H1 (cell line): ENCODE measurements at regions not wholly inside any gene's neighbourhood (a gene's known extent, or its start where the extent isn't known, plus 50 kb on each side); places are given as distances from the start of the nearest gene placed in this dataset.

Source experiments
- CTCF ChIA-PET: fragments of 300-600 bp; sonication (Branson Sonifier 250); formaldehyde crosslinking; loops from one replicate; lab custom pipeline; 2021; ENCODE audit not compliant: partially characterized antibody; lab: Charles Lee
- POLR2A ChIA-PET: fragments of 300-600 bp; sonication (Branson Sonifier 250); formaldehyde crosslinking; loops from one replicate; lab custom pipeline; 2021; ENCODE audit warnings: inconsistent platforms; ENCODE audit not compliant: partially characterized antibody; lab: Charles Lee
- DNase-seq, 2 experiments: peaks; one replicate each; pipeline versions ENCODE4 v3.0.0 to v3.0.0-alpha.2; 2010 to 2022; ENCODE audit warnings: low spot score in 2 of 2, low read depth in 1 of 2, mixed read lengths in 1 of 2
- FAIRE-seq: peaks from 2 replicates; lab custom pipeline; 2011; peaks lifted over from hg19 to GRCh38; lab: Jason Lieb, UNC
- H2AFZ ChIP-seq: 2 replicates; pipeline ENCODE4 v1.8.1; 2012; ENCODE audit warnings: low read length, inconsistent platforms
- H2AK5ac ChIP-seq: 2 replicates; pipeline ENCODE4 v1.6.1; 2013; ENCODE audit warnings: low read depth, low read length
- H2BK120ac ChIP-seq: replicated peaks from 2 replicates; pipeline ENCODE3; 2013; ENCODE audit warnings: low read depth, low read length, inconsistent platforms
- H2BK12ac ChIP-seq: 2 replicates; pipeline ENCODE4 v1.6.1; 2013; ENCODE audit warnings: low read depth, low read length
- H2BK15ac ChIP-seq: 2 replicates; pipeline ENCODE4 v1.6.1; 2013; ENCODE audit warnings: low read length
- H2BK20ac ChIP-seq: 2 replicates; pipeline ENCODE4 v1.6.1; 2013; ENCODE audit warnings: low read length
- H2BK5ac ChIP-seq: 2 replicates; pipeline ENCODE4 v1.6.1; 2013; ENCODE audit warnings: low read depth, low read length
- H3K14ac ChIP-seq: 2 replicates; pipeline ENCODE4 v1.6.1; 2013; ENCODE audit warnings: inconsistent platforms; ENCODE audit not compliant: insufficient read length
- H3K18ac ChIP-seq: 2 replicates; pipeline ENCODE4 v1.6.1; 2013; ENCODE audit warnings: low read length; ENCODE audit errors: extremely low read depth
- H3K23ac ChIP-seq: 2 replicates; pipeline ENCODE4 v1.6.1; 2013; ENCODE audit warnings: inconsistent platforms; ENCODE audit not compliant: insufficient read length
- H3K23me2 ChIP-seq: 2 replicates; pipeline ENCODE4 v1.6.1; 2013; ENCODE audit warnings: low read depth, low read length
- H3K27ac ChIP-seq: 2 replicates; pipeline ENCODE4 v1.6.1; 2011; ENCODE audit warnings: low read depth, low read length, inconsistent platforms
- H3K27me3 ChIP-seq, 4 experiments: replicated peaks in 1 of 4; 1 replicate in 1 of 4; 2 replicates in 3 of 4; pipeline versions ENCODE4 v1.6.1 to v1.8.1; 2011 to 2013; ENCODE audit warnings: low read length in 3 of 4, mild to moderate bottlenecking in 3 of 4, inconsistent platforms in 2 of 4, mixed read lengths in 2 of 4, moderate library complexity in 1 of 4; ENCODE audit not compliant: control insufficient read depth in 3 of 4, insufficient read depth in 3 of 4; ENCODE audit errors: extremely low read depth in 1 of 4
- H3K36me3 ChIP-seq, 4 experiments: 2 replicates each; pipeline versions ENCODE4 v1.6.1 to v1.8.1; 2011 to 2013; ENCODE audit warnings: mild to moderate bottlenecking in 4 of 4, low read length in 3 of 4, moderate library complexity in 2 of 4, control low read depth in 1 of 4, inconsistent platforms in 1 of 4; ENCODE audit not compliant: insufficient read depth in 4 of 4, control insufficient read depth in 2 of 4
- H3K4ac ChIP-seq: replicated peaks from 2 replicates; pipeline ENCODE3; 2013; ENCODE audit warnings: low read length, low read depth, mixed read lengths, inconsistent platforms; ENCODE audit not compliant: insufficient read length
- H3K4me1 ChIP-seq, 4 experiments: replicated peaks in 1 of 4; 1 replicate in 1 of 4; 2 replicates in 3 of 4; pipeline versions ENCODE4 v1.6.1 to v1.8.1; 2011 to 2013; ENCODE audit warnings: low read length in 3 of 4, inconsistent platforms in 2 of 4, mixed read lengths in 1 of 4; ENCODE audit not compliant: insufficient read depth in 4 of 4, control insufficient read depth in 3 of 4
- H3K4me2 ChIP-seq, 2 experiments: 2 replicates each; pipeline versions ENCODE4 v1.6.1 to v1.8.1; 2011 to 2013; ENCODE audit warnings: low read depth in 2 of 2, low read length in 2 of 2, control low read depth in 1 of 2, inconsistent platforms in 1 of 2, mild to moderate bottlenecking in 1 of 2; ENCODE audit not compliant: insufficient read depth in 1 of 2
- H3K4me3 ChIP-seq, 4 experiments: fragments of 200-600, 300-600 bp in 1 of 4; sonication (generic), shearing (Covaris generic), sonication (Bioruptor Twin) in 1 of 4; 2 replicates each; pipeline versions ENCODE4 v1.5.1 to v1.8.1; 2011 to 2016; ENCODE audit warnings: low read length in 4 of 4, low read depth in 3 of 4, control low read depth in 2 of 4, inconsistent platforms in 2 of 4, mild to moderate bottlenecking in 2 of 4, mixed read lengths in 1 of 4, moderate library complexity in 1 of 4; ENCODE audit not compliant: insufficient read depth in 2 of 4; ENCODE audit errors: extremely low read depth in 1 of 4
- H3K56ac ChIP-seq: replicated peaks from 2 replicates; pipeline ENCODE3; 2013; ENCODE audit warnings: low read depth, mild to moderate bottlenecking, mixed read lengths, low read length, inconsistent platforms; ENCODE audit not compliant: insufficient read length
- H3K79me1 ChIP-seq: 2 replicates; pipeline ENCODE4 v1.6.1; 2013; ENCODE audit warnings: low read depth, low read length, control low read depth
- H3K79me2 ChIP-seq, 2 experiments: 2 replicates each; pipeline versions ENCODE4 v1.6.1 to v1.8.1; 2012 to 2013; ENCODE audit warnings: low read length in 2 of 2, mild to moderate bottlenecking in 2 of 2, inconsistent platforms in 1 of 2; ENCODE audit not compliant: insufficient read depth in 2 of 2, control insufficient read depth in 1 of 2
- H3K9ac ChIP-seq, 4 experiments: replicated peaks in 1 of 4; 1 replicate in 1 of 4; 2 replicates in 3 of 4; pipeline versions ENCODE4 v1.6.1 to v1.8.1; 2011 to 2013; ENCODE audit warnings: low read depth in 3 of 4, low read length in 3 of 4, control low read depth in 2 of 4, mild to moderate bottlenecking in 2 of 4, moderate library complexity in 2 of 4, inconsistent platforms in 1 of 4; ENCODE audit errors: extremely low read depth in 1 of 4
- H3K9me3 ChIP-seq, 2 experiments: 2 replicates each; pipeline versions ENCODE4 v1.6.1 to v1.8.1; 2012 to 2013; ENCODE audit warnings: mild to moderate bottlenecking in 2 of 2, moderate library complexity in 2 of 2, control low read depth in 1 of 2, inconsistent platforms in 1 of 2, low read depth in 1 of 2, low read length in 1 of 2, mixed read lengths in 1 of 2; ENCODE audit not compliant: insufficient read depth in 2 of 2
- H4K20me1 ChIP-seq, 2 experiments: replicated peaks in 1 of 2; 2 replicates each; pipeline versions ENCODE3 to v1.8.1; 2011 to 2013; ENCODE audit warnings: inconsistent platforms in 2 of 2, low read length in 2 of 2, mild to moderate bottlenecking in 1 of 2; ENCODE audit not compliant: insufficient read depth in 2 of 2, control insufficient read depth in 1 of 2
- H4K5ac ChIP-seq: 2 replicates; pipeline ENCODE4 v1.6.1; 2013; ENCODE audit warnings: low read length, low read depth, mixed read lengths, inconsistent platforms; ENCODE audit not compliant: insufficient read length
- H4K8ac ChIP-seq: 2 replicates; pipeline ENCODE4 v1.8.0; 2013; ENCODE audit warnings: mild to moderate bottlenecking, moderate library complexity, low read length, inconsistent platforms; ENCODE audit not compliant: insufficient read depth; ENCODE audit errors: extremely low read depth
- H4K91ac ChIP-seq: replicated peaks from 2 replicates; pipeline ENCODE3; 2013; ENCODE audit warnings: low read length, mixed read lengths, inconsistent platforms; ENCODE audit not compliant: insufficient read length
- CTBP2 ChIP-seq: IDR thresholded peaks from 2 replicates; pipeline ENCODE4 v1.7.0; 2011; ENCODE audit warnings: borderline replicate concordance, mild to moderate bottlenecking, moderate library complexity, mixed read lengths, low read length; ENCODE audit not compliant: insufficient read depth, insufficient read length
- GTF2F1 ChIP-seq: IDR thresholded peaks from 2 replicates; pipeline ENCODE4 v1.6.1; 2012; ENCODE audit warnings: low read depth, low read length, improper control_type of control experiment, borderline replicate concordance
- HDAC6 ChIP-seq: IDR thresholded peaks from one replicate; pipeline ENCODE4 v1.7.1; 2012; ENCODE audit warnings: low read depth, mild to moderate bottlenecking, inconsistent platforms, low read length, moderate library complexity
- MAX ChIP-seq: IDR thresholded peaks from 2 replicates; pipeline ENCODE4 v1.6.1; 2012; ENCODE audit warnings: inconsistent platforms
- NRF1 ChIP-seq: IDR thresholded peaks from 2 replicates; pipeline ENCODE4 v1.6.1; 2011; ENCODE audit warnings: mild to moderate bottlenecking, low read depth, low read length, improper control_type of control experiment
- RAD21 ChIP-seq, 2 experiments: IDR thresholded peaks in 1 of 2; conservative IDR thresholded peaks in 1 of 2; 2 replicates each; pipeline ENCODE4 v1.6.1; 2011; ENCODE audit warnings: low read depth in 2 of 2, low read length in 2 of 2, improper control_type of control experiment in 1 of 2, inconsistent platforms in 1 of 2, mild to moderate bottlenecking in 1 of 2, moderate library complexity in 1 of 2
- RBBP5 ChIP-seq: IDR thresholded peaks from 2 replicates; pipeline ENCODE4 v1.7.1; 2012; ENCODE audit warnings: low read depth, mild to moderate bottlenecking, inconsistent platforms, low read length, moderate library complexity, borderline replicate concordance
- RFX5 ChIP-seq: IDR thresholded peaks from 2 replicates; pipeline ENCODE4 v1.6.1; 2011; ENCODE audit warnings: low read depth, low read length, improper control_type of control experiment, borderline replicate concordance
- SIN3A ChIP-seq, 2 experiments: IDR thresholded peaks in 1 of 2; conservative IDR thresholded peaks in 1 of 2; 2 replicates each; pipeline ENCODE4 v1.6.1; 2011 to 2012; ENCODE audit warnings: low read length in 2 of 2, improper control_type of control experiment in 1 of 2, low read depth in 1 of 2, mild to moderate bottlenecking in 1 of 2
- SIX5 ChIP-seq: IDR thresholded peaks from 2 replicates; pipeline ENCODE4 v1.6.1; 2011; ENCODE audit warnings: mild to moderate bottlenecking, low read depth, low read length
- TBP ChIP-seq: IDR thresholded peaks from 2 replicates; pipeline ENCODE4 v1.6.1; 2011; ENCODE audit warnings: low read depth, low read length, improper control_type of control experiment
- YY1 ChIP-seq: IDR thresholded peaks from 2 replicates; pipeline ENCODE4 v1.6.1; 2011; ENCODE audit warnings: low read depth, mild to moderate bottlenecking, low read length
- ZNF274 ChIP-seq: IDR thresholded peaks from 2 replicates; pipeline ENCODE4 v1.7.0; 2012; ENCODE audit warnings: low read length, borderline replicate concordance; ENCODE audit errors: extremely low read depth
- WGBS, 2 experiments: shearing (Covaris generic) in 1 of 2; methylation state at CpG; one replicate each; pipeline versions ENCODE4 v1.1.6 to v1.1.7; 2013 to 2015; ENCODE audit warnings: low lambda C conversion rate in 2 of 2, mixed read lengths in 2 of 2, inconsistent platforms in 1 of 2, low coverage in 1 of 2, missing lambda C conversion rate in 1 of 2; ENCODE audit not compliant: insufficient replicate concordance in 2 of 2, insufficient coverage in 1 of 2, insufficient read length in 1 of 2; ENCODE audit errors: extremely low coverage in 1 of 2, missing lambda C conversion rate in 1 of 2; 5-methylcytosine and 5-hydroxymethylcytosine counted together

- H2AFZ ChIP-seq, result no peak overlapping the region
- ChIA-PET POLR2A (no interaction called here), CTCF (interaction anchor here (0.5 to 1.2 kb wide), 3 partner anchors 65 to 987 kb away, joined by 3 to 4 read pairs (median 3); no protein-coding TSS in a partner anchor)
- no peak for DNase-seq
- H3K9me3 ChIP-seq, result no peaks in the 10 kb centered on the region
- H2BK120ac ChIP-seq, result no peak overlapping the region
- H4K20me1 ChIP-seq, result no peaks in the 10 kb centered on the region
- H4K5ac ChIP-seq, result no peak overlapping the region
- H3K79me1 ChIP-seq, result no peaks in the 10 kb centered on the region
- no peak overlapping the region for H2BK5ac ChIP-seq
- TF ChIP-seq TBP (no peak), YY1 (no peak), HDAC6 (no peak), ZNF274 (no peak), MAX (no peak), RAD21 (IDR thresholded peaks at IDR 0.05 in 1 of 2, conservative IDR thresholded peaks at IDR 0.05 in 1 of 2; ENCODE audit: low read depth in 2 of 2, low read length in 2 of 2) (no peak), GTF2F1 (no peak), NRF1 (no peak), CTBP2 (no peak), SIN3A (conservative IDR thresholded peaks at IDR 0.05 in 1 of 2, IDR thresholded peaks at IDR 0.05 in 1 of 2; ENCODE audit: low read depth in 1 of 2, low read length in 2 of 2) (no peak), RFX5 (no peak), RBBP5 (no peak), SIX5 (no peak)
- H3K79me2 ChIP-seq, result no peaks in the 10 kb centered on the region
- H3K23ac ChIP-seq, result no peak overlapping the region
- H3K4me1 ChIP-seq, result peaks cover 0 to 3% (median 0%) of the 10 kb centered on the region in 4 experiments; a peak in 1 of 7 replicates
- H3K18ac ChIP-seq, result no peak overlapping the region
- no peak overlapping the region for H2BK20ac ChIP-seq
- H3K14ac ChIP-seq, result no peak overlapping the region
- WGBS, 2 experiments, result 88% methylated on average over 3 of the region's 3 CpGs; no CpG with 5 or more reads in 1 of the 2 experiments
- H3K56ac ChIP-seq, result no peak overlapping the region
- H2BK15ac ChIP-seq, result no peak overlapping the region
- no peak overlapping the region for H3K27ac ChIP-seq
- H3K36me3 ChIP-seq, result no peaks in the 10 kb centered on the region
- H3K4me3 ChIP-seq, result no peak overlapping the region
- no peaks in the 10 kb centered on the region for H3K23me2 ChIP-seq
- no peak overlapping the region for H4K8ac ChIP-seq
- H3K27me3 ChIP-seq, result no peaks in the 10 kb centered on the region
- H4K91ac ChIP-seq, result no peak overlapping the region
- no peak overlapping the region for H2BK12ac ChIP-seq
- no peak for FAIRE-seq
- H3K9ac ChIP-seq, result no peak overlapping the region
- H2AK5ac ChIP-seq, result no peak overlapping the region
- H3K4ac ChIP-seq, result no peak overlapping the region
- H3K4me2 ChIP-seq, result no peak overlapping the region
These were observed 78.0 kb downstream of the HMHB1 start for GRCh38 chr5:143889986-143890385.
